Adrenal gland (tissue), 9 donors: ENCODE measurements at regions not wholly inside any gene's neighbourhood (a gene's known extent, or its start where the extent isn't known, plus 50 kb on each side); places are given as distances from the start of the nearest gene placed in this dataset.

Experiments used
- DNase-seq, 7 donors: peaks; one replicate each; pipeline ENCODE4 v3.0.0-alpha.2; 2019 to 2020
- H3K27ac ChIP-seq, 5 donors: fragments of 200-600 bp; sonication (generic) in 4 of 5; 1 replicate in 3 of 5; 2 replicates in 2 of 5; pipeline versions ENCODE4 v1.5.1 to v1.8.0; 2016 to 2020; ENCODE audit warnings: mild to moderate bottlenecking in 1 of 5
- H3K27me3 ChIP-seq: fragments of 200-600 bp; 2 replicates; pipeline ENCODE4 v1.8.0; 2021
- H3K36me3 ChIP-seq, 2 donors: fragments of 200-600 bp; replicated peaks in 1 of 2; 1 replicate in 1 of 2; 2 replicates in 1 of 2; pipeline versions ENCODE4 v1.5.1 to v1.8.0; 2018 to 2022
- H3K4me1 ChIP-seq, 2 donors: fragments of 200-600 bp; replicated peaks in 1 of 2; 1 replicate in 1 of 2; 2 replicates in 1 of 2; pipeline versions ENCODE4 v1.5.1 to v1.8.0; 2018 to 2021
- H3K4me3 ChIP-seq, 4 donors: fragments of 200-600 bp; sonication (generic) in 3 of 4; one replicate each; pipeline ENCODE4 v1.5.1; 2016 to 2018
- H3K9me3 ChIP-seq, 3 donors: fragments of 200-600 bp; sonication (generic) in 1 of 3; replicated peaks in 1 of 3; 1 replicate in 2 of 3; 2 replicates in 1 of 3; pipeline versions ENCODE4 v1.5.1 to v1.8.0; 2016 to 2021
- CTCF ChIP-seq, 6 experiments: fragments of 450-650 bp in 4 of 6; fragments of 200-600 bp in 2 of 6; sonication (generic) in 1 of 6; IDR thresholded peaks; 1 replicate in 5 of 6; 2 replicates in 1 of 6; pipeline versions ENCODE4 v1.5.1 to v1.8.0; 2016 to 2021; ENCODE audit warnings: antibody characterized with exemption in 6 of 6, mild to moderate bottlenecking in 2 of 6, moderate library complexity in 1 of 6
- POLR2A ChIP-seq, 2 donors: fragments of 450-650 bp; IDR thresholded peaks; one replicate each; pipeline ENCODE4 v1.6.1; 2017; ENCODE audit warnings: antibody characterized with exemption in 2 of 2, mild to moderate bottlenecking in 2 of 2, moderate library complexity in 1 of 2
- WGBS, 4 donors: extraction: QIAGEN DNeasy Blood & Tissue Kit in 2 of 4; methylation state at CpG; one replicate each; pipeline versions ENCODE4 v1.1.5 to v1.1.7; 2013 to 2017; 5-methylcytosine and 5-hydroxymethylcytosine counted together
- intact Hi-C, 2 donors: fragments of 100-400 bp; cut with DNase I; formaldehyde crosslinking; loops; one replicate each; pipeline versions ENCODE4 v1.14.1 to v1.15.0; 2022 to 2023
- donor health status: healthy with polysubstance abuse.
- donor health status: Bipolar disorder and iron deficiency.
- donor health status: DM: yes; HTN: yes; CAD: no.
- donor health status: DM: no; HTN: no; CAD: no.
- donor health status: DM: no; HTN: no; CAD: no.

- Histone ChIP-seq H3K4me3 (no peak overlapping the region), H3K36me3 (no peaks in the 10 kb centered on the region), H3K4me1 (no peaks in the 10 kb centered on the region), H3K27me3 (peaks cover 8% of the 10 kb centered on the region), H3K27ac (no peak overlapping the region), H3K9me3 (no peaks in the 10 kb centered on the region)
- intact Hi-C loops: loop anchor here in 1 of 2 donors (5.0 kb wide), 1 partner anchor 258 kb away; the partner anchor contains the start of gene LRFN2
- TF ChIP-seq CTCF (IDR thresholded peaks at IDR 0.05) (no peak), POLR2A (IDR thresholded peaks at IDR 0.05) (no peak)
- DNase-seq: no peak
- WGBS, 4 donors: 72 to 78% (median 74%) methylated on average over 4 of the region's 4 CpGs
These were observed 258.1 kb downstream of the LRFN2 start for GRCh38 chr6:40328986-40329545.

GRCh38 chr6:40328386-40328985 is 258.7 kb downstream of the LRFN2 start:
- peak in 6 of 7 donors; percentile 19 to 63 (median 32) for DNase-seq
- TF ChIP-seq POLR2A (IDR thresholded peaks at IDR 0.05) (no peak), CTCF (IDR thresholded peaks at IDR 0.05) (peak; percentile 30 to 65 (median 54))
- 36 to 44% (median 38%) methylated on average over 12 of the region's 12 CpGs for WGBS, 4 donors
- Histone ChIP-seq H3K9me3 (no peaks in the 10 kb centered on the region), H3K27me3 (peaks cover 8% of the 10 kb centered on the region), H3K4me3 (no peak overlapping the region), H3K4me1 (no peaks in the 10 kb centered on the region), H3K27ac (no peak overlapping the region), H3K36me3 (no peaks in the 10 kb centered on the region)
- intact Hi-C loops: loop anchor here in 1 of 2 donors (5.0 kb wide), 1 partner anchor 259 kb away; the partner anchor contains the start of gene LRFN2

GRCh38 chr6:40326714-40327421 is 260.3 kb downstream of the LRFN2 start:
- no peak for DNase-seq
- intact Hi-C loops: loop anchor here in 1 of 2 donors (5.0 kb wide), 1 partner anchor 260 kb away; the partner anchor contains the start of gene LRFN2
- Histone ChIP-seq H3K36me3 (no peaks in the 10 kb centered on the region), H3K4me3 (no peak overlapping the region), H3K9me3 (no peaks in the 10 kb centered on the region), H3K4me1 (no peaks in the 10 kb centered on the region), H3K27me3 (peaks cover 8% of the 10 kb centered on the region), H3K27ac (no peak overlapping the region)
- WGBS, 4 donors: 48 to 69% (median 65%) methylated on average over 3 of the region's 3 CpGs
- no peak for TF ChIP-seq CTCF (IDR thresholded peaks at IDR 0.05)
- TF ChIP-seq POLR2A (IDR thresholded peaks at IDR 0.05): no peak

GRCh38 chr6:40325791-40326190 is 261.4 kb downstream of the LRFN2 start:
- TF ChIP-seq CTCF (IDR thresholded peaks at IDR 0.05) (no peak), POLR2A (IDR thresholded peaks at IDR 0.05) (no peak)
- intact Hi-C loops: loop anchor here in 1 of 2 donors (5.0 kb wide), 1 partner anchor 262 kb away; the partner anchor contains the start of gene LRFN2
- Histone ChIP-seq H3K36me3 (no peaks in the 10 kb centered on the region), H3K9me3 (no peaks in the 10 kb centered on the region), H3K27ac (no peak overlapping the region), H3K27me3 (peaks cover 8% of the 10 kb centered on the region), H3K4me1 (no peaks in the 10 kb centered on the region), H3K4me3 (no peak overlapping the region)
- DNase-seq: no peak
- 57 to 66% (median 61%) methylated on average over 3 of the region's 3 CpGs for WGBS, 4 donors
